ENCODE measurements at regions not wholly inside any gene's neighbourhood (a gene's known extent, or its start where the extent isn't known, plus 50 kb on each side); places are given as distances from the start of the nearest gene placed in this dataset.
"Not testable (repeated sequence)": the region's sequence is repeated elsewhere in the genome, so short reads cannot be mapped to it uniquely, and the experiment has no call there.

DNA sequence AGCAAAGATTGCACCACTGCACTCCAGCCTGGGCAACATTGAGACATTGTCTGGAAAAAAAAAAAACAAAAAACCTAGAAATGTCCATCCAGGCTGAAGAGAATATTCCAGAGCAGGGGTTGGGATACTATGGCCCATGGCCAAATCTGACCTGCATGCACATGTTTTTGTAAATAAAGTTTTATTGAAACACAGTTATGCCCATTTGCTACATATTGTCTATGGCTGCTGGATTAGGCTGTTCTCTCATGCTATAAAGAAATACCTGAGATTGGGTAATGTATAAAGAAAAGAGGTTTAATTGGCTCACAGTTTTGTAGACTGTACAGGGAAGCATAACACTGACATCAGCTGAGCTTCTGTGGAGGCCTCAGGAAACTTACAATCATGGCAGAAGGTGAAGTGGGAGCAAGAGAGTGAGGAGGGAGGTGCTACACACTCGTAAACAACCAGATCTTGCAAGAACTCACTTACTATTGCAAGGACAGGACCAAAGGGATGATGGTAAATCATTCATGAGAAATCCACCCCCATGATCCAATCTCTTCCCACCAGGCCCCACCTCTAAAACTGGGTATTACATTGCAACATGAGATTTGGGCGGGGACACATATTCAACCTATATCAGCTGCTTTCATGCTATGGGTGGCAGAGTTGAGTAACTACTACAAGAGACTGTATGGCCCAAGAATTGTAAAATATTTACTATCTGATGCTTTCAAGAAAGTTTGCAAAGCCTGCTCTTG is 137.8 kb upstream of the ROPN1B start:
- not testable (repeated sequence) for H3K4me1 Mint-ChIP-seq, H3K27me3 Mint-ChIP-seq, H3K4me3 Mint-ChIP-seq, H3K9me3 Mint-ChIP-seq, H3K27ac Mint-ChIP-seq, H3K36me3 Mint-ChIP-seq

GRCh38 chr3:125835562-125835961 is 133.4 kb upstream of the ROPN1B start:
- not testable (repeated sequence) for H3K4me1 Mint-ChIP-seq, H3K27ac Mint-ChIP-seq, H3K4me3 Mint-ChIP-seq, H3K27me3 Mint-ChIP-seq, H3K36me3 Mint-ChIP-seq, H3K9me3 Mint-ChIP-seq

DNA sequence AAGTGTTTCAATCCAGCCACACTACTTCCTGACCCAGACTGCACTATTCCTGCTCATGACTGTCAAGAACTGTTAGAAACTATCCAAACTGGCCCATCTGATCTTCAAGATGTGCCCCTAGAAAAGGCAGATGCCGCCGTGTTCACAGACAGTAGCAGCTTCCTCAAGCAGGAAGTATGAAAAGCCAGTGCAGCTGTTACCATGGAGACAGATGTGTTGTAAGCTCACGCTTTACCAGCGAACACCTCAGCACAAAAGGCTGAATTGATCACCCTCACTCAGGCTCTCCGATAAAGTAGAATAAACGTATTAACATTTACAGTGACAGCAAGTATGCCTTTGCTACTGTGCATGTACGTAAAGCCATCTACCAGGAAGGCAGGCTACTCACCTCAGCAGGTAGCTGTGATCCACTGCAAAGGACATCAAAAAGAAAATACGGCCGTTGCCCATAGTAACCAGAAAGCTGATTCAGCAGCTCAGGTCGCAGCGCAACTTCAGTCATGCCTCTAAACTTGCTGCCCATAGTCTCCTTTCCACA is 132.9 kb upstream of the ROPN1B start:
- H3K27ac Mint-ChIP-seq = peak overlapping the region in 2 of 3 donors; percentile 49 to 74
- H3K36me3 Mint-ChIP-seq, H3K9me3 Mint-ChIP-seq, H3K27me3 Mint-ChIP-seq, H3K4me1 Mint-ChIP-seq: not testable (repeated sequence)
- H3K4me3 Mint-ChIP-seq = peak overlapping the region in 3 of 4 donors; percentile 36 to 77 (median 58)

DNA sequence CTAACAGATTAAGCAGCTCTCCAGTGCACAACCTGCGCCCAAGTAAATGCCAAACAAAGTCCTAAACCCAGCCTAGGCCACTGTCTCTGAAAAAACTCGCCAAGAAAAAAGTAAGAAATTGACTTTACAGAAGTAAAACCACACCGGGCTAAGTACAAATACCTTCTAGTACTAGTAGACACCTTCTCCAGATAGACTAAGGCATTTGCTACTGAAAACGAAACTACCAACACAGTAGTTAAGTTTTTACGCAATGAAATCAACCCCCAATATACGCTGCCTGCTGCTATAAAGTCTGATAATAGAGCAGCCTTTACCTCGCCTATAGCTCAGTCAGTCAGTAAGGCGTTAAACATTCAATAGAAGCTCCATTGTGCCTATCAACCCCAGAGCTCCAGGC is 132.2 kb upstream of the ROPN1B start:
- Mint-ChIP-seq H3K4me3 (peak overlapping the region in 3 of 4 donors; percentile 36 to 77 (median 55)), H3K27ac (peak overlapping the region in 1 of 3 donors; percentile 74)
- H3K9me3 Mint-ChIP-seq, H3K36me3 Mint-ChIP-seq, H3K4me1 Mint-ChIP-seq, H3K27me3 Mint-ChIP-seq: not testable (repeated sequence)

DNA sequence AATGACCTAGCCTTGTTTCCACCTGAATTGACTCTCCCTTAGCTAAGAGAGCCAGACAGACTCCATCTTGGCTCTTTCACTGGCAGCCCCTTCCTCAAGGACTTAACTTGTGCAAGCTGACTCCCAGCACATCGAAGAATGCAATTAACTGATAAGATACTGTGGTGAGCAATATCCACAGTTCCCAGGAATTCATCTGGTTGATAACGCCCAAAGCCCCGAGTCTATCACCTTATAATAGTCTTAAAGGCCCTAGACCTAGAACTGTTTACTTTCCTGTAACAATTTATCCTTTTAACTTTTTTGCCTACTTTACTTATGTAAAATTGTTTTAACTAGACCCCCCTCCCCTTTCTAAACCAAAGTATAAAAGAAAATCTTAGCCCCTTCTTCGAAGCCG is 130.1 kb upstream of the ROPN1B start:
- not testable (repeated sequence) for H3K36me3 Mint-ChIP-seq, H3K4me1 Mint-ChIP-seq, H3K27me3 Mint-ChIP-seq, H3K27ac Mint-ChIP-seq, H3K9me3 Mint-ChIP-seq
- peak overlapping the region in 1 of 4 donors; percentile 55 for H3K4me3 Mint-ChIP-seq

DNA sequence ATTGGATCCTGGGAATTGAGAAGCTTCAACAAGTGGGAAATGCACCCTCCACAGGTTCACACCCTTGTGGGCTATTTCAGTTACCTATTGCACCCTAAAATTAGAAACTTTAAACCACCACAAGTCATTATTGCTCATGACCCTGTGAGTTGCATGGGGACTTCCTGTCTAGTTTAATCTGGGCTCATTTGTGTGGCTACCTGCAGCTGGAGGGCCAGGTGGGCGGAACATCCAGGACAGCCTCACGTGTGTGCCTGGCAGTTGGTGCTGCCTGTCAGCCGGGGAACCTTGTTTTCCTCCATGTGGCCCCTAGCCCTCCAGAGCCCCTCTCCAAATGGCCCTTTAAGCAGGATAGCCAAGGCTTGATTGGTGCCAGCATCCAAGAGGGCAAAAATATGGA is 128.5 kb upstream of the ROPN1B start:
- not testable (repeated sequence) for H3K36me3 Mint-ChIP-seq, H3K4me1 Mint-ChIP-seq, H3K9me3 Mint-ChIP-seq, H3K27me3 Mint-ChIP-seq, H3K4me3 Mint-ChIP-seq
- peak overlapping the region in 1 of 3 donors; percentile 76 for H3K27ac Mint-ChIP-seq

DNA sequence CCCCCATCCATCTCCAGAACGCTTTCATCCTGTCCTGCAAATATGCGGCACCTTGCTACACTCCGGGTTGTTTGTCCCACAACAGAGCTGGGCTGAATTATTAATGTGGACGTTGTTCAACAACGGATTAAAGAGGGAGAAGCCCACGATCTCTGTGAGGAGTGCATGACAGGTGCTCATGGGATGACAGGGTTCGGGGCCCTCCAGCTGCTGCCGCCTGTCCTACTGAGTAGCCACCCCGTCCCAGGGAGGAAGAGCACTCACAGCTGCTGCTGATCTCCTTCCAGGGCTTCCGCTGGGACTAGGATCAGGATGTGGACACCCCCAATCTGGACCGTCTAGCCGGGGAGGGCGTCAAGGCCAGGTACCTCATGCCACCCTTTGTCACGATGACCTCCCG is 121.0 kb upstream of the ROPN1B start:
- peak overlapping the region in 1 of 4 donors; percentile 17 for H3K4me3 Mint-ChIP-seq
- peaks cover 5 to 15% (median 14%) of the 10 kb centered on the region in 3 donors for H3K9me3 Mint-ChIP-seq
- not testable (repeated sequence) for H3K4me1 Mint-ChIP-seq, H3K27me3 Mint-ChIP-seq, H3K27ac Mint-ChIP-seq, H3K36me3 Mint-ChIP-seq

DNA sequence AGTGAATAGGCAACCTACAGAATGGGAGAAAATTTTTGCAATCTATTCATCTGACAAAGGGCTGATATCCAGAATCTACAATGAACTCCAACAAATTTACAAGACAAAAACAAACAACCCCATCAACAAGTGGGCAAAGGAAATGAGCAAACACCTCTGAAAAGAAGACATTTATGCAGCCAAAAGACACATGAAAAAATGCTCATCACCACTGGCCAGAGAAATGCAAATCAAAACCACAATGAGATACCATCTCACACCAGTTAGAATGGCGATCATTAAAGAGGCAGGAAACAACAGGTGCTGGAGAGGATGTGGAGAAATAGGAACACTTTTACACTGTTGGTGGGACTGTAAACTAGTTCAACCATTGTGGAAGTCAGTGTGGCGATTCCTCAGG is 114.0 kb upstream of the ROPN1B start:
- H3K9me3 Mint-ChIP-seq, H3K4me3 Mint-ChIP-seq, H3K36me3 Mint-ChIP-seq, H3K4me1 Mint-ChIP-seq, H3K27me3 Mint-ChIP-seq, H3K27ac Mint-ChIP-seq: not testable (repeated sequence)

DNA sequence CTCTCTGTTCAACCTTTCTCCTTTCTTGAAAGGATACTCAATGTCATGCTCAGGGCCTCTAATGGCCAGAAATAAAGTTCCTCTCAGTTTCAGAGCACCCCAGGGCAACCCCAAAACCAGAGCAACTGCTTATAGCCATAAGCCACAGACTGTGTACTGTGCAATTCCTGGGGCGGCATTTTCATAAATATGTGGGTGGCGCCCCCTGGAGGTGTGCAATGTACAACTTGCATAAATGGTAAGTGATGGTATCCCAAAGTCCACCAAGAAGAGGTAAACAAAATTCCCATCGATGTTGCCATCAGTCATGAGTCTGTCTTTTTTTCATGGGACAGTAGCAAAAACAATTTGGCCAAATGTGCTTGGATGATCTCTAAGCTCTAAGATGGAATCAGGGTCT is 108.4 kb upstream of the ROPN1B start:
- H3K4me1 Mint-ChIP-seq, H3K9me3 Mint-ChIP-seq, H3K27me3 Mint-ChIP-seq, H3K4me3 Mint-ChIP-seq, H3K36me3 Mint-ChIP-seq, H3K27ac Mint-ChIP-seq: not testable (repeated sequence)

GRCh38 chr3:125862841-125863254 is 106.1 kb upstream of the ROPN1B start:
- H3K4me1 Mint-ChIP-seq, H3K9me3 Mint-ChIP-seq, H3K27ac Mint-ChIP-seq, H3K36me3 Mint-ChIP-seq, H3K4me3 Mint-ChIP-seq, H3K27me3 Mint-ChIP-seq: not testable (repeated sequence)

DNA sequence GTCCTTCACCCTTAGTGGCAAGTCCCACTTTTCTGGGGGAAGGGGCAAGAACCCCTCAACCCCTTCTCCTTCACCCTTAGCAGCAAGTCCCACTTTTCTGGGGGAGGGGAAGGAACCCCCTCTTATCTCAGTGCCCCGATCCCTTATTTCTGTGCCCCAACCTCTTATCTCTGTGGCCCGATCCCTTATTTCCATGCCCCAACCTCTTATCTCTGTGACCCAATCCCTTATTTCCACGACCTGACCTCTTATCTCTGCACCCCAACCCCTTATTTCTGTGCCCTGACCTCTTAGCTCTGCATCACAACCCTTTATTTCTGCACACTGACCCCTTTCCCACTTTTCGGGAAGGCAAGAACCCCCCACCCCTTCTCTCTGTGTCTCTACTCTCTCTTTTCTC is 104.4 kb upstream of the ROPN1B start:
- not testable (repeated sequence) for H3K27ac Mint-ChIP-seq, H3K27me3 Mint-ChIP-seq, H3K4me3 Mint-ChIP-seq

GRCh38 chr3:125886006-125886405 is 83.0 kb upstream of the ROPN1B start:
- not testable (repeated sequence) for H3K4me1 Mint-ChIP-seq, H3K4me3 Mint-ChIP-seq, H3K36me3 Mint-ChIP-seq, H3K27ac Mint-ChIP-seq, H3K27me3 Mint-ChIP-seq
- peaks cover 6 to 16% (median 14%) of the 10 kb centered on the region in 3 donors for H3K9me3 Mint-ChIP-seq

More for the DNA sequence above, 104.4 kb upstream of the ROPN1B start:
- H3K36me3 Mint-ChIP-seq, H3K9me3 Mint-ChIP-seq, H3K4me1 Mint-ChIP-seq: not testable (repeated sequence)

GRCh38 chr3:125899181-125899580 is 69.8 kb upstream of the ROPN1B start:
- not testable (repeated sequence) for H3K9me3 Mint-ChIP-seq, H3K4me3 Mint-ChIP-seq, H3K36me3 Mint-ChIP-seq

GRCh38 chr3:125901473-125901872 is 67.5 kb upstream of the ROPN1B start:
- H3K27ac Mint-ChIP-seq = peak overlapping the region in 1 of 3 donors; percentile 76
- H3K4me1 Mint-ChIP-seq, H3K27me3 Mint-ChIP-seq, H3K4me3 Mint-ChIP-seq, H3K9me3 Mint-ChIP-seq, H3K36me3 Mint-ChIP-seq: not testable (repeated sequence)

More at GRCh38 chr3:125899181-125899580, 69.8 kb upstream of the ROPN1B start:
- H3K27ac Mint-ChIP-seq, H3K27me3 Mint-ChIP-seq, H3K4me1 Mint-ChIP-seq: not testable (repeated sequence)

- H3K36me3 Mint-ChIP-seq, H3K9me3 Mint-ChIP-seq, H3K4me3 Mint-ChIP-seq, H3K4me1 Mint-ChIP-seq, H3K27ac Mint-ChIP-seq, H3K27me3 Mint-ChIP-seq: not testable (repeated sequence)
Measured at GRCh38 chr3:125903780-125904455, 65.1 kb upstream of the ROPN1B start.

GRCh38 chr3:125907279-125907678 is 61.7 kb upstream of the ROPN1B start:
- H3K4me1 Mint-ChIP-seq, H3K27me3 Mint-ChIP-seq, H3K4me3 Mint-ChIP-seq, H3K9me3 Mint-ChIP-seq, H3K27ac Mint-ChIP-seq, H3K36me3 Mint-ChIP-seq: not testable (repeated sequence)

Data from IgD-negative memory B cell (primary cell).